Neural cell (in vitro differentiated cells): ENCODE measurements at regions not wholly inside any gene's neighbourhood (a gene's known extent, or its start where the extent isn't known, plus 50 kb on each side); places are given as distances from the start of the nearest gene placed in this dataset.

Experiments used
- POLR2AphosphoS5 ChIP-seq: IDR thresholded peaks from 2 replicates; pipeline ENCODE4 v1.6.1; 2012
- REST ChIP-seq: IDR thresholded peaks from 2 replicates; pipeline ENCODE4 v1.6.1; 2012; ENCODE audit warnings: borderline replicate concordance
- TF ChIP-seq, protein P1 (sequence below): fragments of 450-650 bp; IDR thresholded peaks from 2 replicates; pipeline ENCODE4 v1.5.1; 2014; ENCODE audit warnings: antibody characterized with exemption, mild to moderate bottlenecking, moderate library complexity; ENCODE audit not compliant: poor library complexity, severe bottlenecking

GRCh38 chr11:79544361-79544760 is 103.5 kb upstream of the TENM4 start:
- TF ChIP-seq, protein P1, sequence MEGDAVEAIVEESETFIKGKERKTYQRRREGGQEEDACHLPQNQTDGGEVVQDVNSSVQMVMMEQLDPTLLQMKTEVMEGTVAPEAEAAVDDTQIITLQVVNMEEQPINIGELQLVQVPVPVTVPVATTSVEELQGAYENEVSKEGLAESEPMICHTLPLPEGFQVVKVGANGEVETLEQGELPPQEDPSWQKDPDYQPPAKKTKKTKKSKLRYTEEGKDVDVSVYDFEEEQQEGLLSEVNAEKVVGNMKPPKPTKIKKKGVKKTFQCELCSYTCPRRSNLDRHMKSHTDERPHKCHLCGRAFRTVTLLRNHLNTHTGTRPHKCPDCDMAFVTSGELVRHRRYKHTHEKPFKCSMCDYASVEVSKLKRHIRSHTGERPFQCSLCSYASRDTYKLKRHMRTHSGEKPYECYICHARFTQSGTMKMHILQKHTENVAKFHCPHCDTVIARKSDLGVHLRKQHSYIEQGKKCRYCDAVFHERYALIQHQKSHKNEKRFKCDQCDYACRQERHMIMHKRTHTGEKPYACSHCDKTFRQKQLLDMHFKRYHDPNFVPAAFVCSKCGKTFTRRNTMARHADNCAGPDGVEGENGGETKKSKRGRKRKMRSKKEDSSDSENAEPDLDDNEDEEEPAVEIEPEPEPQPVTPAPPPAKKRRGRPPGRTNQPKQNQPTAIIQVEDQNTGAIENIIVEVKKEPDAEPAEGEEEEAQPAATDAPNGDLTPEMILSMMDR = no peak
- TF ChIP-seq POLR2AphosphoS5 (no peak), REST (no peak)
